ENCODE measurements at regions not wholly inside any gene's neighbourhood (a gene's known extent, or its start where the extent isn't known, plus 50 kb on each side); places are given as distances from the start of the nearest gene placed in this dataset.

- FAIRE-seq = peak; percentile 93
Observed at GRCh38 chr12:94762259-94762942, 112.0 kb upstream of the TMCC3 start.

GRCh38 chr12:94761559-94761958 is 111.2 kb upstream of the TMCC3 start:
- FAIRE-seq (no peak), DNase-seq (ENCODE audit: extremely low spot score, insufficient read length, low read depth) (no peak)

More at GRCh38 chr12:94762259-94762942, 112.0 kb upstream of the TMCC3 start:
- DNase-seq (ENCODE audit: extremely low spot score, insufficient read length, low read depth) = peak; percentile 23

- DNase-seq (ENCODE audit: extremely low spot score, insufficient read length, low read depth) (no peak), FAIRE-seq (no peak)
Observed at GRCh38 chr12:94760786-94761185, 110.4 kb upstream of the TMCC3 start.

GRCh38 chr12:94756789-94757188 is 106.4 kb upstream of the TMCC3 start:
- DNase-seq (ENCODE audit: extremely low spot score, insufficient read length, low read depth) = no peak
- FAIRE-seq = no peak

DNA sequence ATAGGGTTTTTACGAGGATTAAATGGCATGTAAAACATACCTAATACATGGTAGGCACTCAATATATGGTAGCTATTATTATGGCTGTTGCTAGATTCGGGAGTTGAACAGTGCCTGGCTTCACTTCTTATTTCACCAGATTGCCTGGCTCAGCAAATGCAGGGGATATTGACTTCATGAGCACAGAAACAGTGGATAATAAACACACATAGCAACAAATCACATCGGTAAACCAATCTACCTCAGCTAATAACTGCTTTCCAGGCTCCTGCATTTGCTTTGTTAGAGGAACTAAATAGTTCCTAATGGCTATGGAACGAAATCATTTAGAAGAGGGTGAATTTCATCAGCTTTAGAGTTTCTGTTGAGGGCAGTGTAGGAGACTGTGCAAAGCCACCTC is 105.2 kb upstream of the TMCC3 start:
- FAIRE-seq = no peak

GRCh38 chr12:94754653-94755052 is 104.3 kb upstream of the TMCC3 start:
- no peak for DNase-seq (ENCODE audit: extremely low spot score, insufficient read length, low read depth)

More for the DNA sequence above, 105.2 kb upstream of the TMCC3 start:
- DNase-seq (ENCODE audit: extremely low spot score, insufficient read length, low read depth) = no peak

DNA sequence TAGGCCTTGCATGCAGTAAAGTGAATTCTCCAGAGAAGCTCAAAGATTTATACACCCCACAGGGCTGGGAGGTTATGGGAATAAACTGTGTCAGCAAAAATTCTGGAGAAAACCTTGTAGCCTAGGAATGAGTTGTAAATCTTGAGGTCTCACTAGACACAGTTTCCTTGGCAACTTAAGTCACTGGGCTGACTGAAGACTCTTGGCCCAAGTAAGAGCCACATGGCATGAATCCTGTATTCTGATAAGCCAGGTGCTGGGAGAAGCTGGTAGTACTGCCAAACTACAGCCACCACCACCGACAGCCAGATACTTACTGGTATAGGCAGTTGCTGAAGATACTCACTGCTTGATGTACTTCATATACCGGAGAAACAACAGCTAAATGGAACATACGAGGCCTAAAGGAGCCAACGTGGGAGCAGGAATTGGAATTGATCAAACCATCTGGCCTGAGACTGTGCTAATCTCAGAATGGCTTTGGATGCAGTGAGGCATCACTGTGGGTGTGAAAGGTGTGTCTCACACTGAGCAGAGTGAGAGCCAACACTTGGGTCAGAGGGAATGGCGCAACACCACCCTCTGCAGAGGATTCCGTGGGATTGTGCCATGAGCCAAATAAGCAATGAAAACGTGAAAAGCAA is 102.8 kb upstream of the TMCC3 start:
- no peak for DNase-seq (ENCODE audit: extremely low spot score, insufficient read length, low read depth)
- FAIRE-seq = no peak

More at GRCh38 chr12:94754653-94755052, 104.3 kb upstream of the TMCC3 start:
- no peak for FAIRE-seq

DNA sequence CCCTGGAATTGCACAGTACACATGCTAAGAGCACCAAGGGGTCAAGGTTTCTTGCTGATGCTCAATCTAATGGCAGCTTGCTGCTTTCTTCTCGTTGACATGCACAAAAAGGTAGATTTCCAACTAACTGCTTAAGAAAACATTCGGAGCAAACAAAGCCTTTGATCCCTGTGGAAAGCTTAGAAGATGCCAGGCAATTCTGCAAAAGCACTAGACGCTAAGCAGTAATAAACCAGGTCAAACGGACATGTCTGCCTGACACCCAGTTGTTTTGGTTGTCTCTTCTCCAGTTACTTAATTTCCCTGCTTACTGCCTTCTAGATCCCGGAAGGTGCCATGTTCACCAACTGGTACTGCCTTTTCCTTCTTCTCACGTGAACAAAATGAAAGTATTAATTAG is 100.5 kb upstream of the TMCC3 start:
- no peak for FAIRE-seq
- no peak for DNase-seq (ENCODE audit: extremely low spot score, insufficient read length, low read depth)

GRCh38 chr12:94749890-94750289 is 99.5 kb upstream of the TMCC3 start:
- DNase-seq (ENCODE audit: extremely low spot score, insufficient read length, low read depth) (no peak), FAIRE-seq (no peak)

GRCh38 chr12:94749455-94749854 is 99.1 kb upstream of the TMCC3 start:
- FAIRE-seq (no peak), DNase-seq (ENCODE audit: extremely low spot score, insufficient read length, low read depth) (no peak)

GRCh38 chr12:94748726-94749421 is 98.5 kb upstream of the TMCC3 start:
- FAIRE-seq = no peak
- DNase-seq (ENCODE audit: extremely low spot score, insufficient read length, low read depth) = no peak

DNA sequence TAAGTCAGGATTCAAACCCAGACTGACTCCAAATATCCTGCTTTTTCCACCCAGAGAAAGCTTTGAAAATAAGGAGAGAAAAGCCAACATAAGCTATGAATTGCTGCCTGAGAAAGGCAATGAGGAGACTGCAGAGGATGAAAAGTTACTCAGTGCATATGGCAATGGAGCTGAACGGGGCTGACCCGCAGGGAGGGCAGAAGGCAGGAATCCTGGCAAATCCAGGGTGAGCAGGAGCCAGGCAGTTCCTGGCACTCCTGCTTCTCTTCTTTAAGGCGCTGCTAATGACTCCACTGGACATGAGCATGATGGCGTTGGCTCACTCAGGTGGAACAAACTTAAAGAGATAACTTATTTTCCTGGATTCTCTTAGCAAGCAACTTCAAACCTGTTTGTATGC is 95.2 kb upstream of the TMCC3 start:
- FAIRE-seq (no peak), DNase-seq (ENCODE audit: extremely low spot score, insufficient read length, low read depth) (no peak)

DNA sequence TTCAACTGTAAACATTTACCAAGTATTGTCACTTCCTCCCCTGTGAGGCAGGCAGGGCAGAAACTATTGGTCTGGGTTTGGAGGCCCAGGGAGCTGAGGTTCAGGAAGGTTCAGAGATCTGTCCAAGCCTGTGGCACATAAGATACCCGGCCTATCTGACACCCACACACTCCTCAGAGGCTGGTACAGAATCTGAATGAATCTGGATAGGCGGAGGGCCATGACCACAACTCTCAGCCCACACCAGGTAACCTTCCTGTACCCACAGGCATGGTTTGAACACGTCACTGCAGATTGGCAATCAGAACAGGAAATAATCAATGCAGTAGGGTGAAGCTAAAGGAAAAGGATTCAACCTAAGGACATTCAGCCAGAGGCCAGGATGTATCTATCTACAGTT is 92.8 kb upstream of the TMCC3 start:
- DNase-seq (ENCODE audit: extremely low spot score, insufficient read length, low read depth) (no peak), FAIRE-seq (no peak)

- DNase-seq (ENCODE audit: extremely low spot score, insufficient read length, low read depth) (no peak), FAIRE-seq (no peak)
Observed at GRCh38 chr12:94740601-94741362, 90.4 kb upstream of the TMCC3 start.

DNA sequence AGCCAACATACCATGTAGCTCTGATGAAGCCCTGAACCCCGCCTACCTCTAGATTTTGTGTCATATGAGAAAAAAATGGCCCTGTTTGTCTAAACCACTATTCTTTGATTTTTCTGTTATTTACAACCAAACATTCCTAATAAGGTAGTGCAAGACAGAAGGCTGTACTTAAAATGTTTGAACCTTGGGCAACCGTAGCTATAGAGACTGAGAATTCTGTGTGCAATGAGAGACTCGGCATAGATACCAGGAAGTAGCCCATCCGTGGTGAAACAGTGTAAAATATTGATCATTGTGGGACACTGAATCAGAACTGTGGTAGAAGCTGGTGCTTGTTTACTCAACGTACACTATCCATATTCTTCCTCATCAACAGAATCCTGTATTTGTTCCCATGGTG is 86.5 kb upstream of the TMCC3 start:
- no peak for FAIRE-seq
- DNase-seq (ENCODE audit: extremely low spot score, insufficient read length, low read depth) = no peak

DNA sequence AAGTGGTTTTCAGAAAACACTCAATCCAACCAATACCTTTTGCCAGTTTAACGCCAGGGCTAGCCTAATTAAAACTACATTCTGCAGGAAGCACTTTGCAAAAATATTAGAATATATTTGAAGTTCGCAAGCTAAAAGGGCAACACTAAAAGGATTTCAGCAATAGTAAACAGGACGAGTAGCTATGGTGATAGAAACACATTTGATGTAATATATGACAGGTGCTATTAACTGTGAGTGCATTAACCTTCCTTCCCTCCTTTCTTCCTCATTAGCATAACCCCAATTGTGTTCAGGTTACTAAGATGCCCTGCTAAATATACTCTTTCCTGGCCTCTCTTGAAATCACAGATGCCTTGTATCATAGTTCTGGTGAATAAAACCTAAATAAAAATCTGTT is 85.6 kb upstream of the TMCC3 start:
- DNase-seq (ENCODE audit: extremely low spot score, insufficient read length, low read depth) = no peak
- no peak for FAIRE-seq

DNA sequence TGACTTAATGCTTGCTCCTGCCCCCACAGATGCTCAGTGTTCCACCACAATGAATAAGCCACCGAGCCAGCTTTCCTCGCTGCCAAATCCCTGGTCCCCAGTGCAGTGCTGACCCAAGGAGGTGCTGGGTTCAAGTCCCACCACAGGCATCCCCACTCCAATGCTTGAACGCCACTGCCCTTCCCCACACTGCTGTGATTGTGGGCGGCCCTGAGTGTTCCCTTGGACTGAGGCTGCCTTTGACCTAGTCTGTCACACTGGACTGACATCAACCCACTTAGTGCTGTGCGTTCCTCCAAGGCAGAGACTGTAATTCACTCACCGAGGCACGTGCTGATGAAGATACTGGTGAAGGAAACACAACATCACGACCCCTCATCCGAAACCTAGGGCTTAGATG is 83.4 kb upstream of the TMCC3 start:
- FAIRE-seq = no peak
- no peak for DNase-seq (ENCODE audit: extremely low spot score, insufficient read length, low read depth)

- FAIRE-seq = no peak
- DNase-seq (ENCODE audit: extremely low spot score, insufficient read length, low read depth) = no peak
Observed at GRCh38 chr12:94732367-94732990, 82.1 kb upstream of the TMCC3 start.

GRCh38 chr12:94731733-94732360 is 81.5 kb upstream of the TMCC3 start:
- FAIRE-seq = no peak

DNA sequence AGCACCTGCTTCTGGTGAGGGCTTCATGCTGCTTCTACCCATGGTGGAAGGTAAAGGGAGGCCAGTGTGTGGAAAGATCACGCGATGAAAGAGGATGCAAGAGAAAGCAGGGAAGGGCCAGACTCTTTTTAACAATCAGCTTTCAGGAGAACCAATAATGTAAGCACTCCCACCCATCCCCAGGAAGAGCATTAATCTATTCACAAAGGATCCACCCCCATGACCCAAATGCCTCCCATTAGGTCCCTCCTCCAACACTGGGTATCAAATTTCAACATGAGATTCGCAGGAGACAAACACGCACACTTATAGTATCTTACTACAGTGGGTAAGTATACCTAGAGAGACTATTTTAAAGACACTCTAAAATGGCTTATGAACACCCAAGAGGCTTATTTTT is 80.5 kb upstream of the TMCC3 start:
- no peak for FAIRE-seq
- no peak for DNase-seq (ENCODE audit: extremely low spot score, insufficient read length, low read depth)

More at GRCh38 chr12:94731733-94732360, 81.5 kb upstream of the TMCC3 start:
- no peak for DNase-seq (ENCODE audit: extremely low spot score, insufficient read length, low read depth)

Measured in GM18507 (cell line).